ENCODE measurements at regions not wholly inside any gene's neighbourhood (a gene's known extent, or its start where the extent isn't known, plus 50 kb on each side); places are given as distances from the start of the nearest gene placed in this dataset.
A peak's percentile ranks its signal among the peaks of the same experiment; 100 is the strongest.
"Not testable (repeated sequence)": the region's sequence is repeated elsewhere in the genome, so short reads cannot be mapped to it uniquely, and the experiment has no call there.

DNA sequence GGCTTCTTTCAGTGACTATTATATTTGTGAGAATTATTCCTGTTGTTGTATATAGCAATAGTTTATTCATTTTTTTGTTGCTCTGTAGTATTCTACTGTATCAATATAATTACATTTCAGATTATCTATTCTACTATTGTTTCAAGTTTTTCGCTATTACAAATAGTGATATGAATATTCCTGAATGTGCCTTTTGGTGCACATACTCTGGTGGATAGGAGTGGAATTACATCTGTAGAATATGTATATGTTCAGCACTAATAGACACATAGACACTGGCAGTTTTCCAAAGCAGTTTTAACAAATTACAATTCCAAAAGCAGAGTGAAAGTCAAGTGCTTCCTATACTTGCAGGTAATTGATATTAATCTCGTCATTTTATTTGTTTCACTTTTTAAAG lies 696.2 kb upstream of the PRMT6 start:
- no peak for DNase-seq (ENCODE audit: low read depth)

DNA sequence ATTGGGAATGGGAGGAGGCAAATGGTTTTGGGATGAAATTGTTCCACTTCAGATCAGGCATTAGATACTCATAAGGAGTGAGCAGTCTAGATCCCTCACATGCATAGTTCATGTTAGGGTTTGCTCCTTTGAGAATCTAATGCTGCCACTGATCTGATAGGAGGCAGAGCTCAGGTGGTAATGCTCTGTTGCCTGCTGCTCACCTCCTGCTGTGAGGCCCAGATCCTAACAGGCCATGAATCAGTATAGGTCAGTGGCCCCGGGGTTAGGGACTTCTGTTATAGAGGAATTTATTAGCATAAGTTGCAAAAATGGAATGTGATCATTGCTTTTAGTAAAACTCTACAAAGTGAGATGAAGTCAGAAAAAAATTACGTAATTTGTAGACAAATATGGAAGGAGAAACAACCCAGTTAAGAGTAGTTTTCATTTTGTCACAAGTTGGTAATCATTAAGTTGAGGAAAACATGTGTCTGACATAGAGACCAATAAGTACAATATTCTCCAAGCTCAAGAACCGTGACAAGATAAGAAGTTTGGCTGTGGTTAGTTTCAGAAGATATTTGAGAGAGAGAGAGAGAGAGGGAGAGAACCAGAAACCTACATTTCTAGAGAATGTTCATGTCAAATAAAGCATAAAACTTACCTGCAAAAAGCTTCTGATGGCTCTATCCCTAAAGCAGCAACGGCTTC lies 689.7 kb upstream of the PRMT6 start:
- no peak overlapping the region for H3K4me3 ChIP-seq (ENCODE audit: low read depth, low read length)
- TF ChIP-seq, protein P1, sequence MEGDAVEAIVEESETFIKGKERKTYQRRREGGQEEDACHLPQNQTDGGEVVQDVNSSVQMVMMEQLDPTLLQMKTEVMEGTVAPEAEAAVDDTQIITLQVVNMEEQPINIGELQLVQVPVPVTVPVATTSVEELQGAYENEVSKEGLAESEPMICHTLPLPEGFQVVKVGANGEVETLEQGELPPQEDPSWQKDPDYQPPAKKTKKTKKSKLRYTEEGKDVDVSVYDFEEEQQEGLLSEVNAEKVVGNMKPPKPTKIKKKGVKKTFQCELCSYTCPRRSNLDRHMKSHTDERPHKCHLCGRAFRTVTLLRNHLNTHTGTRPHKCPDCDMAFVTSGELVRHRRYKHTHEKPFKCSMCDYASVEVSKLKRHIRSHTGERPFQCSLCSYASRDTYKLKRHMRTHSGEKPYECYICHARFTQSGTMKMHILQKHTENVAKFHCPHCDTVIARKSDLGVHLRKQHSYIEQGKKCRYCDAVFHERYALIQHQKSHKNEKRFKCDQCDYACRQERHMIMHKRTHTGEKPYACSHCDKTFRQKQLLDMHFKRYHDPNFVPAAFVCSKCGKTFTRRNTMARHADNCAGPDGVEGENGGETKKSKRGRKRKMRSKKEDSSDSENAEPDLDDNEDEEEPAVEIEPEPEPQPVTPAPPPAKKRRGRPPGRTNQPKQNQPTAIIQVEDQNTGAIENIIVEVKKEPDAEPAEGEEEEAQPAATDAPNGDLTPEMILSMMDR (IDR thresholded peaks at IDR 0.05; ENCODE audit: insufficient read depth, low read length): no peak
- DNase-seq (ENCODE audit: low read depth): no peak

More for the DNA sequence above, 696.2 kb upstream of the PRMT6 start:
- TF ChIP-seq, protein P1 (IDR thresholded peaks at IDR 0.05; ENCODE audit: insufficient read depth, low read length): peak; percentile 40
- no peak overlapping the region for H3K4me3 ChIP-seq (ENCODE audit: low read depth, low read length)

DNA sequence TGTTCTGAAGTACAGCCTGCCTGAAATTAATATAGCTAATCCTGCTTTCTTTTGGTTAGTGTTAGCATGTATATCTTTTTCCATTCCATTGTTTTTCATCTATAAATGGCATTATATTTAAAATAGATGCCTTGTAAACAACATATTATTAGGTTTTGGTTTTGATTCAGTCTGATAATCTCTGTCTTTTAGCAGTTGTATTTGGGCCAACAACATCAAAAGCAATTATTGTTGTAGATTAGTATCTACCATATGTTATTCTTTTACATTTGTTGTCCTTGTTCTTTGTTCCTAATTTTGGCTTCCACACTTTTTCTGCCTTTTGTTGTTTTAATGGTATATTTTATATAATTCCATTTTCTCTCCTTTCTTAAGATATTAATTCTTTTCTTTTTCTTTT lies 678.2 kb upstream of the PRMT6 start:
- H3K4me3 ChIP-seq (ENCODE audit: low read depth, low read length): no peak overlapping the region
- DNase-seq (ENCODE audit: low read depth): no peak
- TF ChIP-seq, protein P1 (IDR thresholded peaks at IDR 0.05; ENCODE audit: insufficient read depth, low read length): no peak

DNA sequence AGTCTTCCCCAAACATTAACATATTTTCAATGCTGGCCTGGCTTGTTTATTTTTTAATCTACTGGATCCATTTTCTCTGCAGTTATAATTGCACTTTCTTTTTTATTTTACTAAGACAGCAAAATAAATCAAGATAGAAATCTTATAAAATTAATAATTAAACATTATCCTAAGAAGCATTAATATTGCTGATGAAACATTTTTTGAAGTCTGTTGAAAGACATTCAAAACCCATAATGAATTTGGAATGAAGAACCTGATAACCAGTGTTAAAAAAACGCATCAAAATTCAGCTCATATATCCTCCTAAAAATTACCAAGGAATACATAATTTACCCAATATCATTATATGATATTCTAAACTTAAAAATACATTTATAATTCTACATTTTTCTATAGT lies 675.7 kb upstream of the PRMT6 start:
- TF ChIP-seq, protein P1 (IDR thresholded peaks at IDR 0.05; ENCODE audit: insufficient read depth, low read length): no peak
- no peak overlapping the region for H3K4me3 ChIP-seq (ENCODE audit: low read depth, low read length)
- DNase-seq (ENCODE audit: low read depth): no peak

DNA sequence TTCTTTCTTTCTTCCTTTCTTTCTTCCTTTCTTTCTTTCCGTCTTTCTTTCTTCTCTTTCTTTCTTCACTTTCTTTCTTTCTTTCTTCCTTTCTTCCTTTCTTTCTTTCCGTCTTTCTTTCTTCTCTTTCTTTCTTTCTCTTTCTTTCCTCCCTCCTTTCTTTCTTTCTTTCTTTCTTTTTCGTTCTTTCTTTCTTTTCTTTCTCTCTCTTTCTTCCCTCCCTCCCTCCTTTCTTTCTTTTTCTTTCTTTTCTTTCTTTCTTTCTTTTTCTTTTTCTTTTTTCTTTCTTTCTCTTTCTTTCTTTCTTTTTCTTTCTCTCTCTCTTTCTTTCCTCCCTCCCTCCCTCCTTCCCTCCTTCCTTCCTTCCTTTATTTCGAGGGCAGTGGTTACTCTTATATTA lies 667.3 kb upstream of the PRMT6 start:
- H3K4me3 ChIP-seq (ENCODE audit: low read depth, low read length); DNase-seq (ENCODE audit: low read depth): not testable (repeated sequence)

DNA sequence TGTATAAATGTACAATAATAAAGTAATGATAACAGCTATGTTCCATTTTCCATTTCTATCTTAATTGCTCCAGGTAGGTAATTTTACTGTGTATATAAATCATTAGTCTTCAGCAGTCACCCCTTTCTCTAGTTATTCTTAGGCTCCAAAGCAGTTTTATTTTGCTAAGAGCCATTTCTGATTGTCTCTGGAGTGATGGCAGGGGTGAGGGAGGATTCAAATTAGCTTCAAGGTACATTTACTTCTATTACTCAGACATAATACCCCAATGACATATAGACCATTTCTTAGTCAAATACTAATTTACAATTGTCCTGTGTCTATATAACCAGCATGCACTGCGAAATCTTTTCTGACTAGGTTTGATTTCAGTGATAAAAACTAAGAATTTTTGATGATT lies 663.4 kb upstream of the PRMT6 start:
- no peak for DNase-seq (ENCODE audit: low read depth)
- H3K4me3 ChIP-seq (ENCODE audit: low read depth, low read length): no peak overlapping the region
- TF ChIP-seq, protein P1 (IDR thresholded peaks at IDR 0.05; ENCODE audit: insufficient read depth, low read length): no peak

DNA sequence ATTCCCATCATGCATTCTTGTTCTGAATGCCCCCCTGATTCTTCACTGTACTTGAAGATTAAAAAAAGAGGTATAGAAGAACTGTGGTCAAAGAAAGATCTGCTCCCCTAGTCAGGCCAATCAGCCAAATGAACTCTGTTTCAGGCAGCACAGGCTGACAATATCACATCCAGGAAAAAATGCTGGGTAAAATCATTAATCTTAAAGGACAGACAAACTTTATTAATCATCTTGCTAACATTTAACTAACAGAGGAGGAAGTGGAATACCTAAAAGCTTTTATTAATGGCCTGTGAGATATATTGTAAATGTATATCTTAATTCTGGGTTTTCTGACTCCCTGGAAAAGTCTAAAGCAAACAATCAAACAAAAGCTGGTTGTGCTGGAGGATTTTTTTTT lies 660.5 kb upstream of the PRMT6 start:
- no peak overlapping the region for H3K4me3 ChIP-seq (ENCODE audit: low read depth, low read length)
- TF ChIP-seq, protein P1 (IDR thresholded peaks at IDR 0.05; ENCODE audit: insufficient read depth, low read length): no peak
- no peak for DNase-seq (ENCODE audit: low read depth)

Data from fibroblast of the aortic adventitia (primary cell).